ENCODE measurements at regions not wholly inside any gene's neighbourhood (a gene's known extent, or its start where the extent isn't known, plus 50 kb on each side); places are given as distances from the start of the nearest gene placed in this dataset.

DNA sequence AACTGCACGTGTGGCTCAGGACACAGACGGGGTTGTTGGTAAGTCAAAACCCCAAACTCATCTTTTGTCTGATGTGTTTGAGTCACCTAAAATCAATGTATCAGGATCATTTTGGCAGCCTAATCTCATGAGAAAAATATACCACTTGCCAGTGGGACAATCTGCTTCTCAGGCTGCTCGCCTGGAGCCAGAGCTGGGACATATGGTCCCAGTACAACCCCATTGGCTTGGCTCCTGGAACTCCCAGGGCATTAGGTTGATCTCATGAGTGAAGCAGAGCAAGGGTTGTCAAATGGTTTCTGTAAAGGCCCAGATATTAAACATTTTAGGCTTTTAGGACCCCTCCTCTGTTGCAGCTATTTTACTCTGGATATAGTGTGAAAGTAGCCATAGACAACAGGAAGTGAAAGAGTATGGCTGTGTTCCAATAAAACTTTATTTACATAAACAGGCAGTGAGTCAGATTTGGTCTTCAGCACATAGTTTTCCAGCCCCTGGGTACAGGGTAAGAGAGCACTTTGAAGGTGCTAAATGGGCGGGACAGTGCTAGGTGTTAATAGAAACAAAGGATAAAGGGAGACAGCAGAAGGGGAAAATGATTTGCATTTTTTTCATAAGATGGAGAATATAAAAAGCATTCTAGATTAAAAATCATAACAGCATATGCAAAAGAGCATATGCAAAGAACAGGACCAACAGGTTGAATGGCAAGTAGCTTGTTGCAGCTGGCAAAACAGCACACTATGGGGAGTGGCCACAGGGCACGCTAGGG, 290.8 kb downstream of the KCNS3 start:
- TF ChIP-seq, protein P1, sequence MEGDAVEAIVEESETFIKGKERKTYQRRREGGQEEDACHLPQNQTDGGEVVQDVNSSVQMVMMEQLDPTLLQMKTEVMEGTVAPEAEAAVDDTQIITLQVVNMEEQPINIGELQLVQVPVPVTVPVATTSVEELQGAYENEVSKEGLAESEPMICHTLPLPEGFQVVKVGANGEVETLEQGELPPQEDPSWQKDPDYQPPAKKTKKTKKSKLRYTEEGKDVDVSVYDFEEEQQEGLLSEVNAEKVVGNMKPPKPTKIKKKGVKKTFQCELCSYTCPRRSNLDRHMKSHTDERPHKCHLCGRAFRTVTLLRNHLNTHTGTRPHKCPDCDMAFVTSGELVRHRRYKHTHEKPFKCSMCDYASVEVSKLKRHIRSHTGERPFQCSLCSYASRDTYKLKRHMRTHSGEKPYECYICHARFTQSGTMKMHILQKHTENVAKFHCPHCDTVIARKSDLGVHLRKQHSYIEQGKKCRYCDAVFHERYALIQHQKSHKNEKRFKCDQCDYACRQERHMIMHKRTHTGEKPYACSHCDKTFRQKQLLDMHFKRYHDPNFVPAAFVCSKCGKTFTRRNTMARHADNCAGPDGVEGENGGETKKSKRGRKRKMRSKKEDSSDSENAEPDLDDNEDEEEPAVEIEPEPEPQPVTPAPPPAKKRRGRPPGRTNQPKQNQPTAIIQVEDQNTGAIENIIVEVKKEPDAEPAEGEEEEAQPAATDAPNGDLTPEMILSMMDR (IDR thresholded peaks at IDR 0.05): no peak
- TF ChIP-seq POLR2A (IDR thresholded peaks at IDR 0.05): no peak

All from breast epithelium (tissue), 3 donors.